DMS153 treated with DMSO at 0.1 percent for 48 hours (cell line): ENCODE measurements at regions not wholly inside any gene's neighbourhood (a gene's known extent, or its start where the extent isn't known, plus 50 kb on each side); places are given as distances from the start of the nearest gene placed in this dataset.
"Not testable (repeated sequence)": the region's sequence is repeated elsewhere in the genome, so short reads cannot be mapped to it uniquely, and the experiment has no call there.

Experiments used
- DNase-seq: peaks from one replicate; lab custom pipeline; 2025; ENCODE audit not compliant: unreplicated experiment; lab: John Stamatoyannopoulos, UW

DNA sequence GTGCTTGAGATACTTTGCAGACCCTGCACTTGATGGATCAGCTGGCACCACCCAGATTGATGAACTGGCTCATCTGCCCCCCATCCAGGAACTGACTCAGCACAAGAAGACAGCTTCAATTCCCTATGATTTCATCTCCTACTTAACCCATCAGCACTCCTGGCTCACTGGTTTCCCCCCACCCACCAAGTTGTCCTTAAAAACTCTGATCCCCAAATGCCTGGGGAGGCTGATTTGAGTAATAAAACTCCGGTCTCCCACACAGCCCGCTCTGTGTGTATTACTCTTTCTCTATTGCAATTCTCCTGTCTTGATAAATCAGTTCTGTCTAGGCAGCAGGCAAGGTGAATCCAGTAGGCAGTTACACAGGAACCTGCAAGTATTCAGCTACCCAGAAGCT, 102.1 kb upstream of the TMTC4 start:
- not testable (repeated sequence) for DNase-seq

DNA sequence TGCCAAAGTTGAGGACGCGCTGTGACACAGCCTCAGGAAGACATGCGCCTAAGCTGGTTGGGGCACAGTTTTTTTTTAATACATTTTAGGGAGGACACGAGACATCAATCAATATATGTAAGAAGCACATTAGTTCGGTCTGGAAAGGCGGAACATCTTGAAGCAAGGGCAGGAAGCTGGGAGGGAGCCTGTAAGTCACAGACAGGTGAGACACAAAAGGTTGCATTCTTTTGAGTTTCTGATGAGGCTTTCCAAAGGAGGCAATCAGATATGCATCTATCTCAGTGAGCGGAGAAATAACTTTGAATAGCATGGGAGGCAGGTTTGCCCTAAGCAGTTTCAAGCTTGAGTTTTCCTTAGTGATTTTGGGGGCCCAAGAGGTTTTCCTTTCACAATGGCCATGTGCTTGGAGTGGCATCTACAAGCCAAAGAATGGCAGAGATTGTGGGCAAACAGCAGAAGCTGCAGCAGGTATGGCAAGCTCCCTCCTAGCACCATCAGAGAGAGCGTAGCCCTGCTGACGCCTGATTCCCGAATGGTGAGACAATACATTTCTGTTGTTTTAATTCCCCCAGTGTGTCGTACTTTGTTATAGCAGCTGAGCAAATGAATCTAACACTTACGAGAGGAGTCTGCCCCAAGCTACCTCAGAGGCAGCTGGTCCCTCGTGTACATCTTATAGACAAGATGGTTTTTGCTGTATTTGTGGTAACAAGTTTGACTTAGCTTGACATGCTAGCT, 99.5 kb upstream of the TMTC4 start:
- no peak for DNase-seq

DNA sequence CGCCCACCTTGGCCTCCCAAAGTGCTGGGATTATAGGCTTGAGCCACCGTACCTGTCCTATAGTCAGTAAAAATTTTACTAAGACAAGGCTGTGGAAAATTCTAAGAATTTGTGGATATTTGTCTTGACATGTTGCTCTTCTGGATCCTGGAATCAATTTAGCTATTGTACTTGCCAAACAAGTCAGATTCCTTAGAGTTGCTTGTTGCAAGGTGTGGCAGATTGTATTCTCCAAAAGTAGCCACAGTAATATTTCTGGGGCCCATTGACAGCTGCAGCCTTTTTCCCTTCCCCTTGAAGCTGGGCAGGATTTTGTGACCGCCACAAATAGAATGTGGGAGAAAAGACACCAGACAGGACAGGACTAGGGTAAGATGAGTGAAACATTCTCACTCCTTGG, 98.8 kb upstream of the TMTC4 start:
- no peak for DNase-seq

DNA sequence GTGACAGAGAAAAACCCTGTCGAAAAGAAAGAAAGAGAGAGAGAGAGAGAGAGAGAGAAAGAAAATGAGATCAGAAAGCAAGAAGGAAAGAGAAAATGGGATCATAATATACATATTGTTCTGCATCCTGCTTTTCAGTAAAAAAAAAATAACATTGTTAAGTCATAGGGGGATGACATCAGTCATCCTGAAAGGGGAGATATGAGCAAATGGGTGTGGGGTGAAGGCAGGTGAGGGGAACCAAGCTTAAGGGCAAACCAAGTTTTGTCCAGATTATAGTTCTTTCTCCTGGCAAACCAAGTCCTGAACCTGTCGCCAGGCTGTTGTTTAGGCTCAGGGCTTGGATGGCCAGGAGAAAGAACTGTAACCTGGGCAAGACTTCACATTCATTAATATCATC, 92.6 kb upstream of the TMTC4 start:
- DNase-seq, result no peak

DNA sequence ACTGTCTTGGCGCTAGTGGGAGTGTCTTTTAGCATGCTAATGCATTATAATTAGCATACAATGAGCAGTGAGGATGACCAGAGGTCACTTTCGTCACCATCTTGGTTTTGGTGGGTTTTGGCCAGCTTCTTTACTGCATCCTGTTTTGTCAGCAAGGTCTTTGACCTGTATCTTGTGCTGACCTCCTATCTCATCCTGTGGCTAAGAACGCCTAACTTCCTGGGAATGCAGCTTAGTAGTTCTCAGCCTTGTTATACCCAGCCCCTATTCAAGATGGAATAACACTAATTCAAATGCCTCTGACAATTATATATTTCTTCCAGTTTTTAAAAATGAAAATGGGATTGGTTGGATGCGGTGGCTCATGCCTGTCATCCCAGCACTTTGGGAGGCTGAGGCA, 92.0 kb upstream of the TMTC4 start:
- DNase-seq, result not testable (repeated sequence)

DNA sequence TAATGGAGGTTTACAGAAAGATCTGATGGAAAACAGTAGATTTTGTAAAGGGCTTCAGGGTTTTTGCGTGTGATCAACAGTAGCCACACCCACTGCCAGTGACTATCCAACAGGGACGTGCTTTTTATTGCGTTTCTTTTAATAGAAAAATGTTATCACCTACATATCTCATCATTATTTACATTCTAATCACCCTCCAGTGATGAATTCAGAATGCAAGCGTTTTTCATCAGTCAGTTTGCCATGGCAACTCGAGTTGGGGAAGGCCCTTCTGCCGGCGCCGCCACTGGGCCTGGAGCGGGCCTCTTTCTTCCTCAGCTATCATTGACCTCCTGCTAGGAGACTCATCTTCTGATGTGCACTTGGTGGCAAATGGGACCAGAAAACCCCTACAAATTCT, 90.3 kb upstream of the TMTC4 start:
- DNase-seq, result no peak

DNA sequence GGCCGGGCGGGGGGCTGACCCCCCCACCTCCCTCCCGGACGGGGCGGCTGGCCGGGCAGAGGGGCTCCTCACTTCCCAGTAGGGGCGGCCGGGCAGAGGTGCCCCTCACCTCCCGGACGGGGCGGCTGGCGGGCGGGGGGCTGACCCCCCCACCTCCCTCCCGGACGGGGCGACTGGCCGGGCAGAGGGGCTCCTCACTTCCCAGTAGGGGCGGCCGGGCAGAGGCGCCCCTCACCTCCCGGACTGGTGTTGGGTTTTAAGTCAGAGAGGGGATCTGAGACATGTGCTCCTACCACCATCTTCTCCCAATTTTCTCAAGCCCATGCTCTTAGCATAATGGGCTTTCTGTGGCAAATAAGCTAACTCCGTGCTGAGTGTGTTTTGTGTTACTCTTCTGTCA, 87.5 kb upstream of the TMTC4 start:
- DNase-seq, result not testable (repeated sequence)

DNA sequence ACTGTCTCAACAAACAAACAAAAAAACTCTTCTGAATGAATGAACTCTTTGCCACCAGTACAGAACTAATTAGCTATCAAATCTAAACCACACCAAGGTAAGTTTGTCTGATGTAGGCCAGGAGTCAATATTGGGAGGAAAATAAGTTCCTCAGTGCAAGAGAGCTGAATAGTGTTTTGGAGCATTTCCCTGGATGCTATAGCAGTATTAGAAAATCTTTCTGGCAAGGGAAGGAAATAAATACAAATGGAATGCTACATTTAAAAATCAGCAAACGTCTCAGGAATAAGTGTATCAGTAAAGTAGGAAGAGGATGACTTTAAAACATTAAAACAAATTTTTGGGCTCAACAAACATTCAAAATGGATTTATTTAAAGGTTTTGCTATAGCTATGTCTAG, 81.3 kb upstream of the TMTC4 start:
- no peak for DNase-seq

DNA sequence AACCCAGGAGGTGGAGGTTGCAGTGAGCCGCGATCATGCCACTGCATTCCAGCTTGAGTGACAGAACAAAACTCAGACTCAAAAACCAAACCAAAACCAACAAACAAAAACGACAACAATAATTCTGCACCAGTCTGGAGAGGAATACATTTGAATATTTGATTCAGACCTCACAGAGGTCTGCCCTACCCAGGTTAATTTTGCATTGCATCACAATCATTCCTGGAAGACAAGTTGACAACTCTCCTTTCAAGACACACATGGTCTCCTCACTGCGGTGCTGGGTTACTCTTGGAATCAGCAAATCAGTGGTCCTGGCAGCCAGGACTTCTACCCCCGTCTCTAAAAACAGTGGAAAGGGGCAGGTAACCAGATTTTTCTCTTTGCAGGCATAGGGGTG, 79.9 kb upstream of the TMTC4 start:
- no peak for DNase-seq

DNA sequence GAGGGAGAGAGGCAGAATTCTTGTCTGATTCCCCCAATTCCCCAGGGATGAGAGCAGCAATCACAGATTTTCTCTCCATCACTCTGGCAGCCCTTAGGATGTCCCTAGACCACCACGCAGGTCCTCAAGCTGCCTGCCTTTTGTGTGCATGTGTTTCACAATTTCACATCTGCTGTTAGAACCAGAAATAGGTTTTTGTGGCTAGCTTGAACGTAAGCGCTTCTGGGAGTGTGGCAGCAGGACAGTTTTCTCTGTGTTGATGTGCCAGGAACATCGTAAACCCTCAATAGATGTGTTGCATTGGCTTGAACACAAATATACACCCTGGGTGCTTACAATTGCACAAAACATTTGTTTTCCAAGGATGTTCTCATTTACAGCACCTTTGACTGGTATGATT, 78.8 kb upstream of the TMTC4 start:
- DNase-seq, result no peak

DNA sequence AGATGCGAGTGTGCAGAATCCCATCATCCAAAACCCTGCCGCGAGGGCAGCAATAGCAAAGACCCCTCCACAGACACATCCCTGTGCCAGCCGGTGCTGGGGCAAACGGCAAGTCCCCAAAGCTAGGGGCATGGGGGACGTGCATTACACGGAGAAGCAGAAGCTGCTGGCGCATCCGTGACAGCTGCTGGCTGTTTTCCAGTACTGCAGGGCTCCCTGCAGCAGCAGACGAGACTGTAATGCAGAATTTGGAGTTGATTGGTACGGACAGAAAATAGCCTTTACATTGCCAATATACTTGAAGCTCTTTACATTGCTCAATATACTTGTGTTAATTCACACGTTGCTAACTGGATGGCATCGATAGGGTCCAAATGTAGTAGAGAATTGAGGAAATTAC, 77.2 kb upstream of the TMTC4 start:
- no peak for DNase-seq

DNA sequence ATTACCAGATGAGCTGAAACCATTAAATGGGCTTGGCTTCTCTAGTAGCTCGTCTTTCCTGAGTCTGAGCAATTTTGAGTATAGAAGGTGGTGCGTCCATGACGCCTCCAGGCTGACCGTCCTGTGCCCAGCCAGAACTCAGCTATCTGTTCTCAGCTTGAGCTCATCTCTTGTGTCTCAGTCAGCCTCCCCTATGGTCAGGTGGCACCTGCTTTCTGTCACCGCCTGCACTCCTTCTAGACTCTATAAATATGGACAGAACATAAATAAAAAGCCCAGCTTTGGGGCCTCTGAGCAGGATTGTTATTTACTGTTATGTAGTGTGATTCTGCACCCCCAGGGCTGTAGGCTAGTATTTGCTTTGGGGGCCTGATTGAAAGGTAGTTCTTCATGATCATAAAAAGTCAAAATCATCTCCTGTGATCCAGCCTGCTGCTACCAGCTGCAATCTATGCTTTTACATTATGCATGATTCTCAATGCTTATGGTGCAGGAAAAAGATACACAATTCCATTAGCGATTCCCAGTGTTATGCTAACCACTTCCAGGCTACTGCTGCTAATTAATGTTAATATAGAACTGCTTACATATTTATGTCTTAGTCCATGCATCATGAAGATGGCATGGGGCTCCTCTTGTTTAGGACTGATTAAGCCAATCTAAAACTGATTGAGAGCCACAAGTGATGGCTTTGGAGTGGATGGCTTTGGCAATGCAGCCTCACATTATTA, 72.5 kb upstream of the TMTC4 start:
- DNase-seq, result no peak

DNA sequence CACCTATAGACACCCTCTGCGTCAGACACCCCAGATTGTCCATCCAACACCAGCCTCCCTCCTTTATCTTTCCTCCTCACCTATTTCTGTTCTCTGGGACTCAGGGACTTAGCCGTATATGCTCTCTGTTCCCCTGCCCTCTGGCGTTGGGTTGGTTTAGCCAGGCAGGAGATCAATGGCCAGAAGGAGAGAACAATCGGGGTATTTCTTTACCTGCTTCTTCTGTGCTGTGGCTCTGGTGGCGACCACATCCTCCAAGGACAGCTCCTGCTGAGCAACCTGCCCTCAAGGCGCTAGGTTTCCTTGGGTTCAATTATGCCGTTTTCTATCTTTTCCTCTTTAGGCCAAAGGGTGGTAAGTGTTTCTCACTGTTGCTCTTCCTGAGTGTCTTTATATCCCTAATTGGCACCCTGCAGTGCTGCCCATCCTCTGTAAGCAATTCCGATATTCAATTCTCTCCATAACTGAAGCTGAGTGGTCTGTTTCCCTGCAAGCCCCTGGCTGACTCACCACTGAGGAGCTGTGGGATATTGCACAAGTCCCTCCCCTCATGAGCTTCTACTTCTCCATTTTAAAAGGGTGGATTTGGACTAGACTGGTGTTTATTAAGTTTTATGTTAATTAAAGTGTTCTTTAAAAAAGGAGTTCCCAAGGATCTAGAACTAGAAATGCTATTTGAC, 63.7 kb upstream of the TMTC4 start:
- no peak for DNase-seq

DNA sequence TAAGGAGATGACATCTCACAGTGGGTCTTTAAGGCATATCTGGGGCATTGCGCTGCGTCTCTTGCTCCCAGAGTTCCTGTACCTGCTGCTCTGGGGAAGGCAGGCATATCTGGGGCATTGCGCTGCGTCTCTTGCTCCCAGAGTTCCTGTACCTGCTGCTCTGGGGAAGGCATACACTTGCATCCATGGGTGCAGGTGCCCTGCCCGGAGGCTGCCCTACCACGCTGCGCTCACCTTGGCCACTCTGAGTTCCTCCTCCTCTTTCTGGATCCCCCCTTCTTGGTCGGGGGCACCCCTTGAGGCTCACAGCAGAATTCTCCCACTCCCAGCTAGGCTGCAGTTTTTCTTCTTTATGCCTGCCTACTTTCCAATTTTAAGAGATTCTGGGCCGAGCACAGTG, 60.9 kb upstream of the TMTC4 start:
- no peak for DNase-seq

DNA sequence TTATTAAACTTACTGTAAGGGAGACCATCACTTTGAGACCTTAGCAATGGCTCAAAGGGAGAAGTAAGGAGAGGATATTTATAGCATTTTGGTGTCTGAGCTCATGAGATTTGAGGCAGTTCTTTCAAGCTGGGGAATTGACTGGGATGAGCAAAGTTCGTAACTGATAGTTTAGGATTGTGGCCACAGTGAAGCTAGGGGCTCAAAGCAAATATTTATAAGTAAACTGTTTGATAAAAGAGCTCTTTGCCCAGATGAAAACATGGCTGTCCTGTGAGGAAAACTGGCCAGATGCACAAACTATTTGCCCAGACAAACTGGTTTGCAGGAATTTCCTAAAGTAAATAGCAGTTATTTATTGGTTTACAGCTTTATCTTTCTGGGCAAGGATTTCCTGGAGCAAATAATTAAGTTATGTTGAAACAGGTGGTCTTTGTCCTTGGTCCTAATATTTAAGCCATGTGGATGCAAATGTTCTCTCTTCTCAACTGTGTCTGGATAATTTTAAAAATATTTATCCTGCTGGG, 59.7 kb upstream of the TMTC4 start:
- no peak for DNase-seq

DNA sequence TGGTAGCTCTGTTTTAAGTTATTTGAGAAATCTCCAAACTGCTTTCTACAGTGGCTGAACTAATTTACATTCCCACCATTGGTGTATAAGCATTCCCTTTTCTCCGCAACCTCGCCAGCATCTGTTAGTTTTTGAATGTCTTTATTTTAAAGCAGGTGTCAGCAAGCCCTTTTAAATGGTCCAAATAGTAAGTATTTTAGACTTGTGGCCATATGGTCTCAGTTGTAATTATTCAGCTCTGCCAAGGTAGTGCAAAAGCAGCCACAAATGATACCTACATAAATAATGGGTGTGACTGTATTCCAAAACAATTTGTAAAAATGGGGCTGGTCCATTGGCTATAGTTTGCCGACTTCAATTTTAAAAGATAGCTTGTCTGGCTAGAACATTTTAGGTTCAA, 58.7 kb upstream of the TMTC4 start:
- no peak for DNase-seq

DNA sequence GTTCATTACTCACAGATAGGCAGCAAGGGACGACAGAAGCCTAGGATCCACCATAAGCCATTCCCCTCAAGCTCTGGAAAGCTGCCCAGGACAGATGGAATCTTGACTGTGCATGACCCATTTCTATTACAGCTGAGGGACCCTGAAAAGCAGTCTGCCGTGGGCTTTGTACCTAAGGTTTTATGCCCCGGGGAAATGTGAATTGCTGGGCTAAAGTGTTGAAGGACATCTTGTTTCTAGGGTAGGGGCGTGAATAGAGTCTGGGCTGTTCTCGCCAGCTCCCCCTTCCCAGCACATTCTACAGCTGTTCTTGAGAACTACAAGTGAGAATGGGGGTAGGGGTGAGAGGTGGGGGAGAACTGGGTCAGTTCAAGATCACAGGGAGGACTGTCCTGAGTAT, 53.6 kb upstream of the TMTC4 start:
- no peak for DNase-seq

DNA sequence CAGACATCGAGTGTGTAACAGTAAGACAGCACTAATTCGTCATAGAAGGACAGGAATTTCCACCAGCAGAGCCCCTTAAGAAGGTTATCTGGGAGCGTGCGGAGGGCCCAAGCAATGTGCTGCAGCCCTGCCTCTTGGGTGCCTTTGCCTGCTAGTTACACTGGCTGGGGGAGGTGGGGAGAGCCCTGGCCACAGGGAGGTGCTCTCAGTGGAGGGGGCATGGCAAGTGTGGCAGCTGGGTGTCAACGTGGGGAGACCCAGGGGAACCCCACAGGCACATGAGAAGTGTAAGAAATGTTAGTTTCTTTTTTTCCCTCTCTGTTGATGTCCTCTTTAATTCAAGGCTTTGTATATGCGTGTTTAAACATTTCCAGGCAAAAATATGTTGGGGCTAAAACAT, 50.9 kb upstream of the TMTC4 start:
- no peak for DNase-seq

DNA sequence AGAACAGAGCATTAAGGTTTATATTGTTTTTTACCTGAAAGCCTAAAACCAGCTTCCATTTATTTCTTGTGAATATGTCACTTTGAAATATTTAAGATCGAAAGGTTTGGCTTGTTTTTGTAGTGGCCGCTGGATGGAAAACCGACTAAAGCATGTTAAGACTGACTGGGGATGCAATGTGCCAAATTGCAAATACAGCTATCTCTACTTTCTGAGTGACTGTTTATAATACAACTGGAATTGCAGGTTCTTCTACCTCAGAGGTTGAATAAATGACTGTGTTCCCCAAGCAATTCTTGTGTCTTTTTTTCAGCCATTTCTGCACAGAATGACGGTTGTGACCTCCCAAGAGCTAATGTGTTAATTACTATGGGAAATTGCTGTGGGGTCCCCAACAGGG, 50.0 kb upstream of the TMTC4 start:
- no peak for DNase-seq
